HG03196 (cell line): ENCODE measurements at regions not wholly inside any gene's neighbourhood (a gene's known extent, or its start where the extent isn't known, plus 50 kb on each side); places are given as distances from the start of the nearest gene placed in this dataset.

Experiments
- ATAC-seq: cut with Tn5 transposase; IDR thresholded peaks from one replicate; pipeline ENCODE4 v1.9.1; 2021; ENCODE audit not compliant: unreplicated experiment

- ATAC-seq: no peak
Measured at GRCh38 chr5:82348784-82349425, 70.8 kb upstream of the RPS23 start.

GRCh38 chr5:82347201-82347865, 69.2 kb upstream of the RPS23 start:
- ATAC-seq: no peak

GRCh38 chr5:82346399-82347165, 68.4 kb upstream of the RPS23 start:
- no peak for ATAC-seq

GRCh38 chr5:82345108-82345507, 67.0 kb upstream of the RPS23 start:
- no peak for ATAC-seq

- no peak for ATAC-seq
Measured at GRCh38 chr5:82341325-82341724, 63.2 kb upstream of the RPS23 start.

GRCh38 chr5:82340799-82341198, 62.6 kb upstream of the RPS23 start:
- ATAC-seq: no peak

- ATAC-seq: no peak
Measured at GRCh38 chr5:82339792-82340191, 61.6 kb upstream of the RPS23 start.

- no peak for ATAC-seq
Measured at GRCh38 chr5:82338771-82339373, 60.7 kb upstream of the RPS23 start.

- no peak for ATAC-seq
Measured at GRCh38 chr5:82336959-82337351, 58.8 kb upstream of the RPS23 start.

GRCh38 chr5:82336226-82336958, 58.2 kb upstream of the RPS23 start:
- ATAC-seq: no peak

- no peak for ATAC-seq
Measured at GRCh38 chr5:82335806-82336205, 57.7 kb upstream of the RPS23 start.

- no peak for ATAC-seq
Measured at GRCh38 chr5:82334856-82335255, 56.7 kb upstream of the RPS23 start.

- no peak for ATAC-seq
Measured at GRCh38 chr5:82334085-82334692, 56.0 kb upstream of the RPS23 start.

- ATAC-seq: no peak
Measured at GRCh38 chr5:82332886-82333615, 54.9 kb upstream of the RPS23 start.

GRCh38 chr5:82332064-82332855, 54.1 kb upstream of the RPS23 start:
- no peak for ATAC-seq

- ATAC-seq: no peak
Measured at GRCh38 chr5:82331557-82331956, 53.4 kb upstream of the RPS23 start.

GRCh38 chr5:82330530-82331270, 52.5 kb upstream of the RPS23 start:
- no peak for ATAC-seq

GRCh38 chr5:82329393-82329792, 51.2 kb upstream of the RPS23 start:
- ATAC-seq: no peak
